A673 (cell line): ENCODE measurements at regions not wholly inside any gene's neighbourhood (a gene's known extent, or its start where the extent isn't known, plus 50 kb on each side); places are given as distances from the start of the nearest gene placed in this dataset.

Experiments used
- BruUV-seq: library from RNA; stranded (reverse); fragments of 400-500 nt; replicated peaks from 2 replicates; lab custom pipeline; 2021; lab: Mats Ljungman, UMichigan
- CTCF ChIA-PET: fragments of 300-600 bp; sonication (Branson Sonifier 250); formaldehyde crosslinking; loops from one replicate; lab custom pipeline; 2022; ENCODE audit warnings: antibody characterized with exemption; lab: Charles Lee
- POLR2A ChIA-PET: fragments of 300-600 bp; sonication (Branson Sonifier 250); formaldehyde crosslinking; loops from one replicate; lab custom pipeline; 2022; ENCODE audit warnings: antibody characterized with exemption; ENCODE audit not compliant: low non-redundant PET; lab: Charles Lee
- DNase-seq: peaks from one replicate; pipeline ENCODE4 v3.0.0-alpha.2; 2015; ENCODE audit warnings: low spot score
- H3K27ac ChIP-seq: fragments of 200-600 bp; sonication (generic); 2 replicates; pipeline ENCODE4 v1.5.1; 2016; ENCODE audit warnings: mixed run types, low read depth, mild to moderate bottlenecking, mixed read lengths, antibody characterized with exemption, low read length; ENCODE audit not compliant: poor library complexity, severe bottlenecking
- H3K27me3 ChIP-seq: fragments of 200-600 bp; sonication (generic); replicated peaks from 2 replicates; pipeline ENCODE4 v1.6.1; 2017; ENCODE audit warnings: mixed run types, low read depth, mild to moderate bottlenecking, mixed read lengths, antibody characterized with exemption, low read length; ENCODE audit not compliant: insufficient read depth, poor library complexity
- H3K36me3 ChIP-seq: fragments of 200-600 bp; sonication (generic); 2 replicates; pipeline ENCODE4 v1.6.1; 2016; ENCODE audit warnings: mixed run types, mild to moderate bottlenecking, mixed read lengths, antibody characterized with exemption, low read length; ENCODE audit not compliant: insufficient read depth, poor library complexity, severe bottlenecking
- H3K4me1 ChIP-seq: fragments of 200-600 bp; sonication (generic); 2 replicates; pipeline ENCODE4 v1.6.1; 2017; ENCODE audit warnings: mixed run types, mild to moderate bottlenecking, mixed read lengths, antibody characterized with exemption, low read length; ENCODE audit not compliant: insufficient read depth, poor library complexity, severe bottlenecking
- H3K4me3 ChIP-seq: fragments of 200-600 bp; sonication (generic); 2 replicates; pipeline ENCODE4 v1.5.1; 2016; ENCODE audit warnings: low read depth, mixed run types, mild to moderate bottlenecking, mixed read lengths, low read length; ENCODE audit not compliant: poor library complexity, severe bottlenecking
- H3K9me3 ChIP-seq: fragments of 200-600 bp; sonication (generic); 2 replicates; pipeline ENCODE4 v1.6.1; 2016; ENCODE audit warnings: mixed run types, low read depth, mild to moderate bottlenecking, mixed read lengths, antibody characterized with exemption, low read length; ENCODE audit not compliant: poor library complexity, severe bottlenecking
- EZH2 ChIP-seq: fragments of 200-600 bp; sonication (generic); IDR thresholded peaks from 2 replicates; pipeline ENCODE4 v1.6.1; 2017; ENCODE audit warnings: borderline replicate concordance, low read depth, mild to moderate bottlenecking, mixed read lengths, antibody characterized with exemption, low read length; ENCODE audit not compliant: poor library complexity, severe bottlenecking
- intact Hi-C: fragments of 100-400 bp; cut with micrococcal nuclease; formaldehyde crosslinking; loops from one replicate; pipeline ENCODE4 v1.10.0; 2022; ENCODE audit not compliant: unreplicated experiment
- TF ChIP-seq, protein P1 (sequence below): fragments of 300-800, 200-600 bp; sonication (generic); conservative IDR thresholded peaks from 2 replicates; pipeline ENCODE4 v1.5.1; 2017; ENCODE audit warnings: low read depth, mild to moderate bottlenecking, antibody characterized with exemption, low read length, moderate library complexity, mixed read lengths

DNA sequence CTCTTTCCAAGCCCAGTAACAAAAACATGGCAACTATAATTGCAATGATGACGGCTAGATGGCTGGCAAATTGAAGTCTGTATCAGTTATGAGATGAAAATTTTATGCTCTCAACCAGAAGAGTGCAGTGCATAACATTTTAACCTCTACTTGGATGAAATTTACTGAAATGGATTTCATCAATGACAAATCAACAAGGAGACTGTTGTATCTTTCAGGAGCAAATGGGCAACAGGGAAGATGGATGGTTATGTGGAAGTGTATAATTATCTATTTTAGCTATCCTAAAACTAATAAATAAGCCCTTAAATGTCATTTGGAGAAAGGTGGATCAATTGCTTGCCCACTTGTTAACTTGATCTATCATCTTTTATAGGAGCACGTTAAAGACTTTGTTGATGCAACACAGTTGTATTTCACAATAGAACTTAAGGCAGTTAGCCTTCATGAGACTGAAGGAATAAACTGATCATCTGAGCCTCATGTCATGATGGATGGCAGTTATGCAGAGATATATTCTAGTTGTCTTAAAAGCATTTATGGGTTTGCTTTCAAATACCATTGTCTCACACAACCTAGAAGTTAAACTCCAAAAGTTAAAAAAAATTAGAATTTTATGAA is 315.1 kb upstream of the TBC1D5 start:
- ChIA-PET CTCF (no interaction called here), POLR2A (no interaction called here)
- Histone ChIP-seq H3K27me3 (no peaks in the 10 kb centered on the region), H3K4me3 (no peak overlapping the region), H3K9me3 (no peaks in the 10 kb centered on the region), H3K27ac (no peak overlapping the region), H3K36me3 (no peaks in the 10 kb centered on the region), H3K4me1 (no peaks in the 10 kb centered on the region)
- no peak for DNase-seq
- no peak for TF ChIP-seq EZH2
- TF ChIP-seq, protein P1, sequence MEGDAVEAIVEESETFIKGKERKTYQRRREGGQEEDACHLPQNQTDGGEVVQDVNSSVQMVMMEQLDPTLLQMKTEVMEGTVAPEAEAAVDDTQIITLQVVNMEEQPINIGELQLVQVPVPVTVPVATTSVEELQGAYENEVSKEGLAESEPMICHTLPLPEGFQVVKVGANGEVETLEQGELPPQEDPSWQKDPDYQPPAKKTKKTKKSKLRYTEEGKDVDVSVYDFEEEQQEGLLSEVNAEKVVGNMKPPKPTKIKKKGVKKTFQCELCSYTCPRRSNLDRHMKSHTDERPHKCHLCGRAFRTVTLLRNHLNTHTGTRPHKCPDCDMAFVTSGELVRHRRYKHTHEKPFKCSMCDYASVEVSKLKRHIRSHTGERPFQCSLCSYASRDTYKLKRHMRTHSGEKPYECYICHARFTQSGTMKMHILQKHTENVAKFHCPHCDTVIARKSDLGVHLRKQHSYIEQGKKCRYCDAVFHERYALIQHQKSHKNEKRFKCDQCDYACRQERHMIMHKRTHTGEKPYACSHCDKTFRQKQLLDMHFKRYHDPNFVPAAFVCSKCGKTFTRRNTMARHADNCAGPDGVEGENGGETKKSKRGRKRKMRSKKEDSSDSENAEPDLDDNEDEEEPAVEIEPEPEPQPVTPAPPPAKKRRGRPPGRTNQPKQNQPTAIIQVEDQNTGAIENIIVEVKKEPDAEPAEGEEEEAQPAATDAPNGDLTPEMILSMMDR, result no peak
- no TSS peak for BruUV-seq
- intact Hi-C loops, result no loop called here

DNA sequence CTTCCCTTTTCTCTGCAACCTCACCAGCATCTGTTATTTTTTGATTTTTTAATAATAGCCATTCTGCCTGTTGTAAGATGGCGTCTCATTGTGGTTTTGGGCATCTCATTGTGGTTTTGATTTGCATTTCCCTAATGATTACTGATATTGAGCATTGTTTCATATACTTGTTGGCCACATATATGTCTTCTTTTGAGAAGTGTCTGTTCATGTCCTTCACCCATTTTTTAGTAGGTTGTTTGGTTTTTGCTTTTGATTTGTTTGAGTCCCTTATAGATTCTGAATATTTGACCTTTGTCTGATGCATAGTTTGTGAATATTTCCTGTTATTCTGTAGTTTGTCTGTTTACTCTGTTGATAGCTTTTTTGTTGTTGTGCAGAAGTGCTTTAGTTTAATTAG is 312.2 kb upstream of the TBC1D5 start:
- ChIA-PET CTCF (no interaction called here), POLR2A (no interaction called here)
- Histone ChIP-seq H3K36me3 (no peaks in the 10 kb centered on the region), H3K27ac (no peak overlapping the region), H3K9me3 (no peaks in the 10 kb centered on the region), H3K27me3 (no peaks in the 10 kb centered on the region), H3K4me3 (no peak overlapping the region), H3K4me1 (no peaks in the 10 kb centered on the region)
- no peak for TF ChIP-seq EZH2
- TF ChIP-seq, protein P1, result no peak
- intact Hi-C loops, result no loop called here
- no TSS peak for BruUV-seq
- DNase-seq, result no peak

DNA sequence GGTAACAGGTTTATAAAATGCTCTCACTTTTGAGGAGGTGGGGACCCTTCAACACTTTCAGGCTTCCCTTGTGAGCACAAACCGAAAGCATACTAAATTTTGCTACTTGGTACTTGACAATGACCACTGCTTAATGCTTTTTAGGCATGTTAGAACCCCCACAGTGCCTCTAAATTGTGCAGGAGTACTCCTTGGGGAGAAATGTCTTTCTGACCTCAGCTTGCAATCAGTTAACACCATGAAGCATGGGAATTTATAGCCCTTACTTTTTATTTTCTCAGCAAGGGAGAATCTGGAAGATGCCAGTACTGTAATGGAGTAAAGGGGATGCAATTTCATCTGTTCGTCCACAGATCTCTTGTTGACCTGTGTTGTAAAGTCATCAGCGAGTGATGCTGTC is 308.9 kb upstream of the TBC1D5 start:
- intact Hi-C loops, result no loop called here
- DNase-seq, result no peak
- Histone ChIP-seq H3K4me1 (no peaks in the 10 kb centered on the region), H3K4me3 (no peak overlapping the region), H3K9me3 (no peaks in the 10 kb centered on the region), H3K27me3 (no peaks in the 10 kb centered on the region), H3K36me3 (no peaks in the 10 kb centered on the region), H3K27ac (no peak overlapping the region)
- CTCF ChIA-PET, result no interaction called here
- POLR2A ChIA-PET, result no interaction called here
- TF ChIP-seq EZH2, result no peak
- TF ChIP-seq, protein P1, result no peak
- BruUV-seq, result no TSS peak
